ENCODE measurements at regions not wholly inside any gene's neighbourhood (a gene's known extent, or its start where the extent isn't known, plus 50 kb on each side); places are given as distances from the start of the nearest gene placed in this dataset.

DNA sequence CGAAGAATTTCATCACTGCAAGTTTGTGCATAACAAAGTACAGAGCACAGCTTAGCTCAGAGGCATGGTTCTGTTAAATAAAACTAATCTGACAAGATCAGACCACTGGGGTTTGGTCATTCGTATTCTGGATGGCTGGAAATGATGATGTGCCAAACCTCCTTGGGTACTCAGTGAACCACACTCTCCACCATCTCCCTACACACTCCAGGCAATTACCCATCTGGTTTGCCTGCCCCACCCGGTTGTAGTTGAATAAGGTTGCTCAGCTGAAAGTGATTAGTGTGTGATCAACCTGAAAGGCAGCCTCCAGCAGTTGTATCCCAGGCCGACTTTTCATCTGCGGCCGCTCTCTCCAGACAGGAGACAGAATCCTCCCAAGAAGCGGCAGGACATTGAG is 371.4 kb downstream of the TLE1 start:
- TF ChIP-seq, protein P1, sequence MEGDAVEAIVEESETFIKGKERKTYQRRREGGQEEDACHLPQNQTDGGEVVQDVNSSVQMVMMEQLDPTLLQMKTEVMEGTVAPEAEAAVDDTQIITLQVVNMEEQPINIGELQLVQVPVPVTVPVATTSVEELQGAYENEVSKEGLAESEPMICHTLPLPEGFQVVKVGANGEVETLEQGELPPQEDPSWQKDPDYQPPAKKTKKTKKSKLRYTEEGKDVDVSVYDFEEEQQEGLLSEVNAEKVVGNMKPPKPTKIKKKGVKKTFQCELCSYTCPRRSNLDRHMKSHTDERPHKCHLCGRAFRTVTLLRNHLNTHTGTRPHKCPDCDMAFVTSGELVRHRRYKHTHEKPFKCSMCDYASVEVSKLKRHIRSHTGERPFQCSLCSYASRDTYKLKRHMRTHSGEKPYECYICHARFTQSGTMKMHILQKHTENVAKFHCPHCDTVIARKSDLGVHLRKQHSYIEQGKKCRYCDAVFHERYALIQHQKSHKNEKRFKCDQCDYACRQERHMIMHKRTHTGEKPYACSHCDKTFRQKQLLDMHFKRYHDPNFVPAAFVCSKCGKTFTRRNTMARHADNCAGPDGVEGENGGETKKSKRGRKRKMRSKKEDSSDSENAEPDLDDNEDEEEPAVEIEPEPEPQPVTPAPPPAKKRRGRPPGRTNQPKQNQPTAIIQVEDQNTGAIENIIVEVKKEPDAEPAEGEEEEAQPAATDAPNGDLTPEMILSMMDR (IDR thresholded peaks at IDR 0.05): no peak
- no peak for TF ChIP-seq POLR2A (IDR thresholded peaks at IDR 0.05)

Data from vagina (tissue), 2 donors.